ENCODE measurements at regions not wholly inside any gene's neighbourhood (a gene's known extent, or its start where the extent isn't known, plus 50 kb on each side); places are given as distances from the start of the nearest gene placed in this dataset.
A peak's percentile ranks its signal among the peaks of the same experiment; 100 is the strongest.

- intact Hi-C loops (cut with DNase I), result loop anchor here (10.0 kb wide), 1 partner anchor 65 kb away; the partner anchor contains the start of gene BLID
- DNase-seq (ENCODE audit: low spot score) (no peak), ATAC-seq (peak; percentile 77)
These were observed 64.2 kb upstream of the BLID start for GRCh38 chr11:122179961-122180834.

- DNase-seq (ENCODE audit: low spot score), result no peak
- intact Hi-C loops (cut with DNase I), result loop anchor here (10.0 kb wide), 1 partner anchor 64 kb away; the partner anchor contains the start of gene BLID
- peak; percentile 25 for ATAC-seq
These were observed 62.8 kb upstream of the BLID start for GRCh38 chr11:122178795-122179194.

- ATAC-seq (no peak), DNase-seq (ENCODE audit: low spot score) (no peak)
- intact Hi-C loops (cut with DNase I), result loop anchor here (10.0 kb wide), 1 partner anchor 62 kb away; the partner anchor contains the start of gene BLID
These were observed 61.2 kb upstream of the BLID start for GRCh38 chr11:122177238-122177637.

GRCh38 chr11:122176651-122177050 is 60.6 kb upstream of the BLID start:
- intact Hi-C loops (cut with DNase I), result loop anchor here (10.0 kb wide), 1 partner anchor 62 kb away; the partner anchor contains the start of gene BLID
- DNase-seq (ENCODE audit: low spot score) (no peak), ATAC-seq (no peak)

- intact Hi-C loops (cut with DNase I), result loop anchor here (10.0 kb wide), 1 partner anchor 61 kb away; the partner anchor contains the start of gene BLID
- ATAC-seq (no peak), DNase-seq (ENCODE audit: low spot score) (no peak)
These were observed 59.3 kb upstream of the BLID start for GRCh38 chr11:122175306-122175705.

GRCh38 chr11:122173587-122173986 is 57.6 kb upstream of the BLID start:
- intact Hi-C loops (cut with DNase I), result loop anchor here (10.0 kb wide), 1 partner anchor 59 kb away; the partner anchor contains the start of gene BLID
- ATAC-seq (no peak), DNase-seq (ENCODE audit: low spot score) (no peak)

- ATAC-seq (no peak), DNase-seq (ENCODE audit: low spot score) (no peak)
- intact Hi-C loops (cut with DNase I), result loop anchor here (10.0 kb wide), 1 partner anchor 58 kb away; the partner anchor contains the start of gene BLID
These were observed 57.0 kb upstream of the BLID start for GRCh38 chr11:122173074-122173450.

- intact Hi-C loops (cut with DNase I), result loop anchor here (10.0 kb wide), 1 partner anchor 58 kb away; the partner anchor contains the start of gene BLID
- ATAC-seq, result no peak
- DNase-seq (ENCODE audit: low spot score), result no peak
These were observed 56.5 kb upstream of the BLID start for GRCh38 chr11:122172352-122173073.

- ATAC-seq (no peak), DNase-seq (ENCODE audit: low spot score) (no peak)
- intact Hi-C loops (cut with DNase I), result loop anchor here (10.0 kb wide), 1 partner anchor 56 kb away; the partner anchor contains the start of gene BLID
These were observed 54.9 kb upstream of the BLID start for GRCh38 chr11:122170815-122171475.

- no peak for ATAC-seq
- intact Hi-C loops (cut with DNase I), result no loop called here
- no peak for DNase-seq (ENCODE audit: low spot score)
These were observed 52.2 kb upstream of the BLID start for GRCh38 chr11:122168218-122168617.

- ATAC-seq (peak; percentile 69), DNase-seq (ENCODE audit: low spot score) (no peak)
- intact Hi-C loops (cut with DNase I), result no loop called here
These were observed 51.1 kb upstream of the BLID start for GRCh38 chr11:122167100-122167499.

GRCh38 chr11:122165607-122166371 is 49.8 kb upstream of the BLID start:
- peak; percentile 23 for ATAC-seq
- intact Hi-C loops (cut with DNase I), result no loop called here

More at GRCh38 chr11:122165607-122166371, 49.8 kb upstream of the BLID start:
- DNase-seq (ENCODE audit: low spot score), result no peak

All from sciatic nerve (tissue), 2 donors.